Loucy (cell line): ENCODE measurements at regions not wholly inside any gene's neighbourhood (a gene's known extent, or its start where the extent isn't known, plus 50 kb on each side); places are given as distances from the start of the nearest gene placed in this dataset.

Experiments used
- H2AFZ ChIP-seq: fragments of 200-600 bp; sonication (generic); 2 replicates; pipeline ENCODE4 v1.6.0; 2016; ENCODE audit warnings: antibody characterized with exemption, mild to moderate bottlenecking, low read length, moderate library complexity
- H3F3A ChIP-seq: fragments of 200-600 bp; 2 replicates; pipeline ENCODE4 v1.6.0; 2016; ENCODE audit warnings: antibody characterized with exemption, low read depth, mild to moderate bottlenecking
- H3K27me3 ChIP-seq: fragments of 200-600 bp; sonication (generic); 2 replicates; pipeline ENCODE4 v1.6.1; 2014; ENCODE audit warnings: low read length, mild to moderate bottlenecking; ENCODE audit not compliant: insufficient read depth, poor library complexity, severe bottlenecking
- H3K36me3 ChIP-seq: fragments of 200-600 bp; sonication (generic); 2 replicates; pipeline ENCODE4 v1.6.1; 2016; ENCODE audit warnings: low read length; ENCODE audit not compliant: insufficient read depth
- H3K4me1 ChIP-seq: fragments of 200-600 bp; sonication (generic); 2 replicates; pipeline ENCODE4 v1.5.1; 2014; ENCODE audit warnings: low read length, mild to moderate bottlenecking; ENCODE audit not compliant: insufficient read depth, poor library complexity, severe bottlenecking
- H3K4me2 ChIP-seq: fragments of 200-600 bp; sonication (generic); 2 replicates; pipeline ENCODE4 v1.6.0; 2014; ENCODE audit warnings: antibody characterized with exemption, low read length, low read depth, mild to moderate bottlenecking; ENCODE audit not compliant: poor library complexity, severe bottlenecking
- H3K4me3 ChIP-seq: fragments of 200-600 bp; sonication (generic); 2 replicates; pipeline ENCODE4 v1.5.1; 2014; ENCODE audit warnings: low read length, mild to moderate bottlenecking, mixed read lengths; ENCODE audit not compliant: poor library complexity, severe bottlenecking
- H3K79me2 ChIP-seq: fragments of 200-600 bp; sonication (generic); 2 replicates; pipeline ENCODE4 v1.6.1; 2014; ENCODE audit warnings: low read length; ENCODE audit not compliant: insufficient read depth
- H3K9ac ChIP-seq: fragments of 200-600 bp; sonication (generic); 2 replicates; pipeline ENCODE4 v1.6.0; 2014; ENCODE audit warnings: mild to moderate bottlenecking, low read depth, low read length, moderate library complexity; ENCODE audit not compliant: poor library complexity, severe bottlenecking
- H3K9me2 ChIP-seq: fragments of 200-600 bp; sonication (generic); replicated peaks from 2 replicates; pipeline ENCODE4 v1.6.1; 2016; ENCODE audit warnings: low read depth, low read length, mixed read lengths
- H3K9me3 ChIP-seq: fragments of 200-600 bp; sonication (generic); 2 replicates; pipeline ENCODE4 v1.6.1; 2014; ENCODE audit warnings: mild to moderate bottlenecking, antibody characterized with exemption, low read length, low read depth; ENCODE audit not compliant: insufficient read depth
- H4K20me1 ChIP-seq: fragments of 200-600 bp; sonication (generic); 2 replicates; pipeline ENCODE4 v1.6.0; 2014; ENCODE audit warnings: antibody characterized with exemption, low read length, mild to moderate bottlenecking; ENCODE audit not compliant: insufficient read depth, poor library complexity, severe bottlenecking
- CTCF ChIP-seq: fragments of 200-600 bp; sonication (generic); conservative IDR thresholded peaks from 2 replicates; pipeline ENCODE4 v1.5.1; 2014; ENCODE audit warnings: mild to moderate bottlenecking, antibody characterized with exemption, low read length
- EZH2phosphoT487 ChIP-seq: fragments of 200-600 bp; IDR thresholded peaks from 2 replicates; pipeline ENCODE4 v1.6.1; 2018; ENCODE audit warnings: antibody characterized with exemption, mild to moderate bottlenecking, moderate library complexity, borderline replicate concordance

GRCh38 chr4:178385481-178385880 lies 943.2 kb upstream of the AGA start:
- Histone ChIP-seq H3K9me2 (no peaks in the 10 kb centered on the region), H3K4me2 (no peak overlapping the region), H3K4me1 (no peaks in the 10 kb centered on the region), H3K27me3 (no peaks in the 10 kb centered on the region), H3K4me3 (no peak overlapping the region), H3K9me3 (no peaks in the 10 kb centered on the region), H3K36me3 (no peaks in the 10 kb centered on the region), H2AFZ (no peak overlapping the region), H4K20me1 (no peaks in the 10 kb centered on the region), H3K9ac (no peak overlapping the region), H3F3A (no peaks in the 10 kb centered on the region), H3K79me2 (no peaks in the 10 kb centered on the region)
- TF ChIP-seq EZH2phosphoT487: no peak
- no peak for TF ChIP-seq CTCF

GRCh38 chr4:178387756-178388155 lies 945.5 kb upstream of the AGA start:
- Histone ChIP-seq H3F3A (no peaks in the 10 kb centered on the region), H3K36me3 (no peaks in the 10 kb centered on the region), H4K20me1 (no peaks in the 10 kb centered on the region), H3K9me2 (no peaks in the 10 kb centered on the region), H3K27me3 (no peaks in the 10 kb centered on the region), H3K9ac (no peak overlapping the region), H3K4me2 (no peak overlapping the region), H3K79me2 (no peaks in the 10 kb centered on the region), H3K9me3 (no peaks in the 10 kb centered on the region), H2AFZ (no peak overlapping the region), H3K4me3 (no peak overlapping the region), H3K4me1 (no peaks in the 10 kb centered on the region)
- no peak for TF ChIP-seq EZH2phosphoT487
- TF ChIP-seq CTCF: no peak

- no peaks in the 10 kb centered on the region for H3K4me1 ChIP-seq
- no peak overlapping the region for H3K4me3 ChIP-seq
- H3K27me3 ChIP-seq: no peaks in the 10 kb centered on the region
- no peak overlapping the region for H2AFZ ChIP-seq
- no peaks in the 10 kb centered on the region for H4K20me1 ChIP-seq
- H3K9me3 ChIP-seq: no peaks in the 10 kb centered on the region
- TF ChIP-seq CTCF: no peak
- TF ChIP-seq EZH2phosphoT487: no peak
- no peak overlapping the region for H3K9ac ChIP-seq
- H3K4me2 ChIP-seq: no peak overlapping the region
- no peaks in the 10 kb centered on the region for H3K79me2 ChIP-seq
- no peaks in the 10 kb centered on the region for H3F3A ChIP-seq
- H3K36me3 ChIP-seq: no peaks in the 10 kb centered on the region
- H3K9me2 ChIP-seq: no peaks in the 10 kb centered on the region
Measured at GRCh38 chr4:178395798-178396197, 953.6 kb upstream of the AGA start.
